HG03064 (cell line): ENCODE measurements at regions not wholly inside any gene's neighbourhood (a gene's known extent, or its start where the extent isn't known, plus 50 kb on each side); places are given as distances from the start of the nearest gene placed in this dataset.

ENCODE experiments used
- ATAC-seq: cut with Tn5 transposase; IDR thresholded peaks from one replicate; pipeline ENCODE4 v1.9.1; 2021; ENCODE audit warnings: low read depth; ENCODE audit not compliant: unreplicated experiment

DNA sequence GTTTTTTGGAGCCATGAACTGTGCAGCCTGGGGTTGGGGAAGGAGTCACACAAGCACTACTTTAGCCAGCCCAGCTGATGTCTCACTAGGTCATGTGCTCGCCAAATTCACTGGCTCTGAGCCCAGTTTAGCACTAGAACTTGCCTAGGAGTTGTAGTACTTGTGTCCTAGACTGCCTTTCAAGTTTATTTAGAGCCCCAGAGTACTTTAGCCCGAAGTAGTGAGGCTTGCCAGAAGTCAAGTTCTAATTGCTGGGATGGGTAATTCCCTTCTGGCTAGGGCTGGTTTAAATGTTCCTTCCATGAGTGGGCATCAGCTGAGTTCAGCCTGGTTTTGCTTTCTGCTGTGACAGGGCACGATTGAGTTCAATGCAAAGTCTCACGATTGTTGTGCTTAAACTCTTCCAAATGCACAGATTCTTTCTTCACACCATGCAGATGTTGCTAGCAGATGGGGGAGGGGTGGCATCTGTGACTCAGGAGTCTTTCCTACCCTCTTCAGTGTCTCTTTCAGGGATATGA, 228.2 kb upstream of the ZPLD1 start:
- ATAC-seq = no peak

- no peak for ATAC-seq
These were observed 227.7 kb upstream of the ZPLD1 start for GRCh38 chr3:102207151-102207571.

- no peak for ATAC-seq
These were observed 219.6 kb upstream of the ZPLD1 start for GRCh38 chr3:102215166-102215565.

DNA sequence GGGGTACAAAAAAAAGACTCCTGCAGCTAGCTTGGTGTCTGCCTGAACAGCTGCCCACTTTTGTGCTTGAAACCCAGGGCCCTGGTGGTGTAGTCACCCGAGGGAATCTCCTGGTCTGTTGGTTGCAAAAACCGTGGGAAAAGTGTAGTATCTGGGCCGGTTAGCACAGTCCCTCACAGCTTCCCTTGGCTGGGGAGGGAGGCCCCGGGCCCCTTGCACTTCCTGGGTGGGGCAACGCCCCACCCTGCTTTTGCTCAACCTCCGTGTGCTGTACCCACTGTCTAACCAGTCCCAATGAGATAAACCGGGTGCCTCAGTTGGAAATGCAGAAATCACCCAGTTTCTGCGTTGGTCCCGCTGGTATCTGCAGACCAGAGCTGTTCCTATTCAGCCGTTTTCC, 211.7 kb upstream of the ZPLD1 start:
- ATAC-seq = no peak

- no peak for ATAC-seq
These were observed 210.6 kb upstream of the ZPLD1 start for GRCh38 chr3:102224171-102224570.

DNA sequence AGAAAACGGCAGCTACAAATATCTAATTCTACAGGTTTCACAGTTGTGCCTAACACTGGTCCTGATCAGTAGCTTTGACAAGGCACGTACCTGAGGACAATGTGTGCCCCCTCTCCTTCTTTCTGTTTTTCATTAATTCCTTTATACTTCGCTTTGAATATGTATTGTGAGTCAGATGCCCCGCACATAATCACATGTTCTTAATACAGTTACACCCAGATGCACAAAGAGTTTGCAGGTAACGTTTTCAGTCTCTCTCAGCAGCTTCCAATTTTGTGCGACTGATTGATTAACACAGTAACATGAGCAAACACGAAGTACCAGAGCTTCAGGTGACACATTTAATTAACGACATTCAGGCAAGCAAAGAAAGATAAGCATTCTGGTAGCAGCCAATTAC, 209.8 kb upstream of the ZPLD1 start:
- no peak for ATAC-seq

DNA sequence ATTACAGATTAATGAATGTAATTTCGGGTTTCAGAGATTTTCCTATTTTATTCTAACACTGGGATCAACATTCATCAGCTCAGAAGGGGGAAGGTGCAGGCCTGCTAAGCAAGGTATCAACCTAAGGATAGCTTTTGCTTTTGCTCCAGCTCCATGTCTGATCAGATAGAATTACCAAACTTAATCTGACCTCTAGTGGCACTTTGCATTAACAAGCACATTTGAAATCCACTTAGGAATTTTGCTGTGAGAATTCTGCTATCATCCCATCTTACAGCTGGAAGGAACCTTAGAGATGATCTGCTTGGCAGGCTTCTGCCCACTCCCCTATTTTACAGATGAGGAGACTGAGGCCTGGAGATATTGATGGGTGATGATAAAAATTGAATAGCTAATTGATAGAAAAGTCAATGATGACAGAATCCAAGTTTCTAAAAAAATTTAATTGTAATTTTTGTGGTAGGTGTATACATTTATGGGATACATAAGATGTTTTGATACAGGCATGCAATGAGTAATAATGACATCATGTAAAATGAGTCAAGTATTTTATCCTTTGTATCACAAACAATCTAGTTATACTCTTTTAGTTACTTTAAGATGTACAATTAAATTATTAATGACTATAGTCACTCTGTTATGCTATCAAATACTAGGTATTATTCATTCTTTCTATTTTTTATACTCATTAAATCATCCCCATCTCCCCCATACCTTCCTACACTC, 209.2 kb upstream of the ZPLD1 start:
- no peak for ATAC-seq

DNA sequence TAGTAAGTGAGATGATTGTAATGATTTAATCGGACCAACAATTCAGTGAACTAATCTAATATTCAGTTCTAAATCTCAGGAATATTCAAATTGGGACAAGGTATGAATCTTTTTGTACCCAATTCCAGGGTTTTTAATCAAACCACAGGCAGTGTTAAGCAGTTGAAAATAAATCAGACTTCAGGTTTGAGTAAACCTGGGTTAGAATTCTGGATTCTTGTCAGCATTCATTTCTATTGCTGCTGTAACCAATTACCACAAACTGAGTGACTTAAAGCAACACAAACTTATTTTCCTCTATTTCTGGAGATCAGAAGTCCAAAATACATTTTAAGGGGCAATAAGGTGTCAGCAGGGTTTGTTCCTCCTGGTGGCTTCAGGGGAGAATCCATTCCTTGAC, 208.4 kb upstream of the ZPLD1 start:
- ATAC-seq = no peak

DNA sequence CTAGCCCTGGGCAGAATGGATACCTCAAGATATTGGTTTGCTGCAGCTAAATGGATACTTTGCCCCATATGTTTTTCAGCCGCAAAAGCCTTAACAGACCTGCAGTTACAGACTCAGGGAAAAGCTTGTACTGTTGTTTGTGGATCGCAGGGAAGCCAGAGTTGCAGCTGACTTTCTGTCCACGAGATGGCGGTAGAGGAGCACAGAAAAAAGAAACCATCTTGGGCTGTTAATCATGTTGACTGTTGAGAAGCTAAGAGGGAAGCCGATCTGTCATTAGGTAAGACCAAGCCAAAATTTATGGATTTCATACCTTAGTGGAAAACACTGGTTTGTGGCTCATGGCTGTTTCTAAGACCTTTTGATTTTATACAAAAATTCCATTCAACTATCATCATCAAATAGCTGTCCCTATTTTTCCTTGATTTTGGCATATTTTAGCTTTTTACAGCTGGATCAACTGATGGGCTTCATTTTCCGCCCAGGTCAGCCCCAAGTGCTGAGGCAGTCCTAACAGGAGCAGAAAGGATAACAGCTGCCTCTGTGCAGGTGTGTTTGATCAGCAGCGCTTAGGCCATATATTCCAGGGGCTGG, 205.7 kb upstream of the ZPLD1 start:
- no peak for ATAC-seq

GRCh38 chr3:102230057-102230456, 204.8 kb upstream of the ZPLD1 start:
- ATAC-seq = no peak

DNA sequence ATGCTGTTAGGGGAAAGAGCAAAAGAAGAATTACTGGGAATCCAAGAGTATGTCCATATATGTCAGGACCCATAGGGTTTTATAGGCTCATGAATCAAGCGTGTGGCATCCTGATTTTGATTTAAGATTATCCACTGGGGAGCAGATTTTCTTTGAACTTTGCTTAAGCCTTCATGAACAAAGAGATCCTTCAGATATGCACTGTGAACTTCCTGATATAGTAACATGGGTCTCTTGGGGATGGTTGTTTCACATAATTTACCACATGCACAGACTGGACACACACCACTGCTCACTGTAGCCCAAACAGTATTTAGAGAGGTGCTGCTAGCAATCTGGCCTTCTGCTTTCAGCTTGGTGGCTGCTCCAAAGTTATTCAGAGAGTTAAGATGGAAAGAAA, 200.9 kb upstream of the ZPLD1 start:
- ATAC-seq = peak; percentile 97

DNA sequence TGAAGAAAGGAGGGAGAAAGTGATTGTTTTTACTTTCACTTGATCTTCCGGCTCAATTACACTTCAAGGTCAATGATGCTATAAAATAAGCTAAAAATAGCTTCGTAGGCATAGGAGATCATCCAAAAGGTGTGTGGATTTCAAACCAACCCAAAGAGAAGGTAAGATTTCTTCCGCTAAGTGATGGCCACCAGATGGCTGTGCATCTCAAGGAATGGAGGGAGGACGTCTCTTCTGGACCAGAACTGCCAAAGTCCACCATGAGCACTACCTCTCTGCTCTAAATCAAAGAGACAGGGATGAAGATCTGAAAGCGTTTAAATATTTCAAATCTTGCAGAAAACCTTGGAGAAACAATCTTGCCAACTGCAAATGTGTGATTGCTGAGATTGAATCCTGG, 199.1 kb upstream of the ZPLD1 start:
- ATAC-seq = no peak

- no peak for ATAC-seq
These were observed 197.6 kb upstream of the ZPLD1 start for GRCh38 chr3:102237181-102237580.

DNA sequence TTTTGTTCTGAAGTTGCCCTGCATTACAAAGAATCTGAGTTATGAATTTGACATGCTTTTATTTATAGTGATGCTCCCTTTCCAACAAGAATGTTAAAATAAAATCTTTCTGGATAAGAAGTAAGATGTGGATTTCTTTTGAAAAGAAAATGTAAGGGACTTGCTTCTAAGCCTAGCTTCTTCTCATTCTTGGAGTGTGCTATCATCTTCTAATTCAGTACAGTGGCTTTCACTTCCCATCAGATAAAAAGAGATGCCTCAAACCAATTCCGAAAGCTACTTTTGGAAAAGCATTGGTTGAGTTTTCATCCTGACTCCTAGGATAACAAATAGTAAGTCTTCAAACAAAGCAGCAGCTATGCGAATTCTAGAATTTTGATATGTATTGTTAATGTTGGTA, 197.0 kb upstream of the ZPLD1 start:
- no peak for ATAC-seq

GRCh38 chr3:102238362-102238761, 196.5 kb upstream of the ZPLD1 start:
- no peak for ATAC-seq

DNA sequence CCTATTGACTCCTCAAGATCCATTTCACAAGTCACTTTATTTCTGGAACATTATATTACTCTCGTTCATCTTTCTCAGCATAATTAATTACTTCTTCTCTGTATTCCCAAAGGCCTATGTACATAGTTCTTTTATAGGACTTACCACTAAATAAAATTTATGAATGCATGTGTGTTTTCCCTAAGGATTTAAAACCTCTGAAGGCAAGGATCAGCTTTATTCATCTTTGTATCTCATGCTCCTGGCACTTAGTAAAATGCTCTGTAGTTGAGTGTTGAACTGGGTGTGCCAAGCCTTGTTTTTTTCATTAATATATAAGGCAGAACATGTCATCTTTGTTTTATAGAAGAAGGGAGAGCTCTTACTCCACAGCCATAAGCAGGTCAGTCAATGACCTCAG, 194.1 kb upstream of the ZPLD1 start:
- ATAC-seq = no peak

DNA sequence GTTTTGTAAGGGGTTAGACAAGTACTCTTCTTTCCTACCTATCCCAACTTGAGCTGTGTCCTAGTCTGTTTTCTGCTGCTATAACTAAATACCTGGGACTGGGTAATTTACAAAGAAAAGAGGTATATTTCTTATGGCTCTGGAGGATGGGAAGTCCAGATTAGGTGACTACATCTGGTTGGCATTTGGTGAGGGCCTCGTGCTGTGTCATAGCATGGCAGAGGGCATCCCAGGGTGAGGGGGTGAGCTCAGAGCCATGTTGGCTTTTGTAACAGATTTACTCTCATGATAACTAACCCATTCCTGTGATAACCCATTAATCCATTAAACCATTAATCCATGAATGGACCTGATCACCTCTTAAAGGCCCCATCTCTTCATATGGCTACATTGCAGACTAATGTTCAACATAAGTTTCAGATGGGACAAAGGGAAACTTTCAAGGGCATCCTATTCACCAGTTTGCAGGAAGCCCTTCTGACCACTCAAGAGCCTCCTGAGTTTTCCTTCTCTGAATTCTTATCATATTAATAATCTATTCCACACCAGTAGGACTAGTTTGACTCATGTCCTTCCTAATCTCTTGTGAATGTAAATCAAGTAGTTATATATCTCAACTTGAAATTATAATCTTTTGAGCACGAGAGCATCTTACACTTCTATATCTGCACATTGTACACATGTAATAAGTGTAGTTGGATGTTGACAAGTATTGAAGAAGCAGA, 185.7 kb upstream of the ZPLD1 start:
- no peak for ATAC-seq

DNA sequence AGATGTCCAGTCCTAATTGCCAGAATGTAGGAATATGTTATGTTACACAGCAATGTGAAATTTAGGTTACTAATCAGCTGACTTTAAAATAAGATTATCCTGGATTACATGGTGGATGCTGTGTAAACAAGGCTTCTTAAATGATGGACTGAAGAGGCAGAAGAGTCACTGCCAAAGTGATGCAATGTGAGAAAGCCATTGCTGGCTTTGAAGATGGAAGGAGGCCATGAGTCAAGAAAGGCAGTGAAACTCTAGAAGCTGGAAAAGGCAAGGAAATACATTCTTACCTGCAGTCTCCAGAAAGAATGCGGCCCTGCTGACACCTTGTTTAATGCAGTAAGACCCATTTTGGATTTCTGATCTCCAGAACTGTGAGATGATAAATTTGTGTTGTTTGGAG, 179.1 kb upstream of the ZPLD1 start:
- no peak for ATAC-seq

DNA sequence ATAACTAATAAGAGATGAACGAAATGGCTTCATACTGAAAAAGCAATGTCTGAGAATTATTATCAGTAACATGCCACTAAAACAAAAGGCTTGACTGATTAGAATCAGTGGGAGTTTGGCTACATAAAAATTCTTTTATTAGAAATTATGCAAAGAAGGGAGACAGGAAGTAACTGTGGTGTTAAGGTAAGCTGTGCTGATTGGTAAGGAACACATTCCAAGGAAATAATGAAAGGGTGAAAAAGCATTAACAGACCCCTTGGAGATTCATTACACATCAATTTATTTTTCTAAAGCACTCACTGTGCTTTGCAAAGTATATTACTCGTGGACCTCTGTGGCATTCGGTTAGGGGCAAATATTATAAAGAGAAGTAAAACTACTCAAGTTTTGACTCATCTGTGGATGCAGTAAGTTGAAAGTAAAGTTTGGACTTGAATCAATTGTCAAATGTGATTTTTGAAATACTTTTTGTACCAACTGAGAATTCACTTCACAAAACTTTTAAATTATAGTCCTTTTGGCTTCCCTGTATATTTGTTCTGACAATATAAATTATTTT, 176.1 kb upstream of the ZPLD1 start:
- no peak for ATAC-seq

- ATAC-seq = no peak
These were observed 175.2 kb upstream of the ZPLD1 start for GRCh38 chr3:102259663-102260062.

DNA sequence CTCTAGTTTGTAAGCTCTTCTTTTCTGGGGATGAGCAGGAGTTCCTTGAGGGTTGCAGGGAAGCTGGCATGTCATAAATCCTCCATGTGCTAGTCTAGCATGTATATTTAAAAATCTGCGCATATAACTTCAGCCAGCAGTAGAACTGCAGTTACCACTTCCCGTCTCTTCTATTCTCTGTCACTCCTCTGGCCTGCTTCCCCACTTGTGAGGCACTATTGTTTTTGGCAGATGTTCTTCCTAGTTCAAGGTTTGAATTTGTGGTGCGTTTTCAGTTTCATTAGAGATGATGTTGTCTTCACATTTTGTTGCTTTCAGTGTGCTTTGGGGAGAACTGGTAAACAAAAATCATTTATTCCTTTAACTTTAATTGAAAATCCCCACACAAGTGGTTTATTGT, 169.1 kb upstream of the ZPLD1 start:
- ATAC-seq = no peak
